ENCODE measurements at regions not wholly inside any gene's neighbourhood (a gene's known extent, or its start where the extent isn't known, plus 50 kb on each side); places are given as distances from the start of the nearest gene placed in this dataset.

DNA sequence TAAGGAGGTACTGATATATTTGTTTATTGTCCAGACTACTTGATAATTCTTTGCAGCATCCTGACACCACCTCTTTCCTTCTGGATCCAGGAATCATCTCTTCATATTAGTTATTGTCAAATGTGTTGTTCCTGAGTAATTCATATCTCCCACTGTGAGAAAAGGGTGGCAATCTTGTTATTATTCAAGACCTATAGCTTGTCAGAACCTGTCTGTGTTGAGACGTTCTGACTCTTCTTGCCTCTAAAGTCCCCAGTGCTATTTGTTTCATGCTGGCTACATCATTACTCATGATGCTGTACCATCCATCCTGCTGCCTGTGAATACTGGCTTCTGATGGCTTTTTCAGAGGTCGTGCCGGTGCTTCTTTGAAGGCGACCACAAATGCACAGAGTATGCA lies 68.7 kb upstream of the TAF11L2 start:
- Mint-ChIP-seq H3K4me1 (ENCODE audit: low read depth, unreplicated experiment) (no peaks in the 10 kb centered on the region), H3K27me3 (ENCODE audit: insufficient read depth, unreplicated experiment) (no peaks in the 10 kb centered on the region), H3K9me3 (ENCODE audit: unreplicated experiment) (no peaks in the 10 kb centered on the region), H3K4me3 (ENCODE audit: unreplicated experiment) (no peak overlapping the region), H3K36me3 (ENCODE audit: insufficient read depth, unreplicated experiment) (no peaks in the 10 kb centered on the region), H3K27ac (ENCODE audit: unreplicated experiment) (no peak overlapping the region)
- ChIA-PET POLR2A (no interaction called here), CTCF (no interaction called here)
- Histone ChIP-seq H3K4me1 (peaks cover 4% of the 10 kb centered on the region; the same call in 1 of the 2 replicates), H3K27me3 (replicated peaks; ENCODE audit: control insufficient read depth, insufficient read depth, low read length) (no peaks in the 10 kb centered on the region), H3K9me3 (no peaks in the 10 kb centered on the region), H3K36me3 (ENCODE audit: control insufficient read depth, insufficient read depth, low read length) (no peaks in the 10 kb centered on the region), H3K4me3 (ENCODE audit: low read depth, low read length) (no peak overlapping the region)
- intact Hi-C loops (cut with micrococcal nuclease; ENCODE audit: unreplicated experiment), result no loop called here
- TF ChIP-seq, protein P1, sequence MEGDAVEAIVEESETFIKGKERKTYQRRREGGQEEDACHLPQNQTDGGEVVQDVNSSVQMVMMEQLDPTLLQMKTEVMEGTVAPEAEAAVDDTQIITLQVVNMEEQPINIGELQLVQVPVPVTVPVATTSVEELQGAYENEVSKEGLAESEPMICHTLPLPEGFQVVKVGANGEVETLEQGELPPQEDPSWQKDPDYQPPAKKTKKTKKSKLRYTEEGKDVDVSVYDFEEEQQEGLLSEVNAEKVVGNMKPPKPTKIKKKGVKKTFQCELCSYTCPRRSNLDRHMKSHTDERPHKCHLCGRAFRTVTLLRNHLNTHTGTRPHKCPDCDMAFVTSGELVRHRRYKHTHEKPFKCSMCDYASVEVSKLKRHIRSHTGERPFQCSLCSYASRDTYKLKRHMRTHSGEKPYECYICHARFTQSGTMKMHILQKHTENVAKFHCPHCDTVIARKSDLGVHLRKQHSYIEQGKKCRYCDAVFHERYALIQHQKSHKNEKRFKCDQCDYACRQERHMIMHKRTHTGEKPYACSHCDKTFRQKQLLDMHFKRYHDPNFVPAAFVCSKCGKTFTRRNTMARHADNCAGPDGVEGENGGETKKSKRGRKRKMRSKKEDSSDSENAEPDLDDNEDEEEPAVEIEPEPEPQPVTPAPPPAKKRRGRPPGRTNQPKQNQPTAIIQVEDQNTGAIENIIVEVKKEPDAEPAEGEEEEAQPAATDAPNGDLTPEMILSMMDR (IDR thresholded peaks at IDR 0.05; ENCODE audit: insufficient read depth in 1 of 2, low read depth in 1 of 2, low read length in 1 of 2, severe bottlenecking in 1 of 2, unreplicated experiment in 1 of 2), result no peak
- no peak for DNase-seq
- BruUV-seq (replicated peaks), result no TSS peak

DNA sequence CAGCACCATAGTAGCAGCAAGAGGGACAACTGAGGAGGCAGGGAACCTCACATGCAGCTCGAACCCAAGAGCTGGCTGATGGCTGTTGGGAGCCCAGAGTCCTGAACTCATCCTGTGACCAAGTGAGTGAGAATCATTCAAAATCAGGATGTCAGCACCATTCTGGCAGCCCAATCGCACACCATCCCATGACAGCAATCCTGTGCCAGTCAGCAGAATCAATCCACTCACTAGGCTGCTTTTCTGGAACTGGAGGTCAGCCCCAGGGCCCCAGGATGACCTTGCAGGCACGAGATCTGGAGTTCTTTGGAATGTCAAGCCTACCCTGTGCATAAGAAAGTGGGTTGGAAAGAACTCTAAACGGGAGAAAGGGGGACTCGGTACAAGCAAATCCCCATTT lies 67.8 kb upstream of the TAF11L2 start:
- no peaks in the 10 kb centered on the region for H3K9me3 Mint-ChIP-seq (ENCODE audit: unreplicated experiment)
- no peak for DNase-seq
- Histone ChIP-seq H3K9me3 (no peaks in the 10 kb centered on the region), H3K36me3 (ENCODE audit: control insufficient read depth, insufficient read depth, low read length) (no peaks in the 10 kb centered on the region), H3K4me3 (ENCODE audit: low read depth, low read length) (no peak overlapping the region), H3K4me1 (peaks cover 4% of the 10 kb centered on the region; the same call in 1 of the 2 replicates), H3K27me3 (replicated peaks; ENCODE audit: control insufficient read depth, insufficient read depth, low read length) (no peaks in the 10 kb centered on the region)
- H3K4me1 Mint-ChIP-seq (ENCODE audit: low read depth, unreplicated experiment), result no peaks in the 10 kb centered on the region
- H3K27ac Mint-ChIP-seq (ENCODE audit: unreplicated experiment), result no peak overlapping the region
- intact Hi-C loops (cut with micrococcal nuclease; ENCODE audit: unreplicated experiment), result no loop called here
- H3K36me3 Mint-ChIP-seq (ENCODE audit: insufficient read depth, unreplicated experiment), result no peaks in the 10 kb centered on the region
- no peaks in the 10 kb centered on the region for H3K27me3 Mint-ChIP-seq (ENCODE audit: insufficient read depth, unreplicated experiment)
- POLR2A ChIA-PET, result no interaction called here
- BruUV-seq (replicated peaks), result no TSS peak
- TF ChIP-seq, protein P1 (IDR thresholded peaks at IDR 0.05; ENCODE audit: insufficient read depth in 1 of 2, low read depth in 1 of 2, low read length in 1 of 2, severe bottlenecking in 1 of 2, unreplicated experiment in 1 of 2), result no peak
- no peak overlapping the region for H3K4me3 Mint-ChIP-seq (ENCODE audit: unreplicated experiment)
- CTCF ChIA-PET, result no interaction called here

DNA sequence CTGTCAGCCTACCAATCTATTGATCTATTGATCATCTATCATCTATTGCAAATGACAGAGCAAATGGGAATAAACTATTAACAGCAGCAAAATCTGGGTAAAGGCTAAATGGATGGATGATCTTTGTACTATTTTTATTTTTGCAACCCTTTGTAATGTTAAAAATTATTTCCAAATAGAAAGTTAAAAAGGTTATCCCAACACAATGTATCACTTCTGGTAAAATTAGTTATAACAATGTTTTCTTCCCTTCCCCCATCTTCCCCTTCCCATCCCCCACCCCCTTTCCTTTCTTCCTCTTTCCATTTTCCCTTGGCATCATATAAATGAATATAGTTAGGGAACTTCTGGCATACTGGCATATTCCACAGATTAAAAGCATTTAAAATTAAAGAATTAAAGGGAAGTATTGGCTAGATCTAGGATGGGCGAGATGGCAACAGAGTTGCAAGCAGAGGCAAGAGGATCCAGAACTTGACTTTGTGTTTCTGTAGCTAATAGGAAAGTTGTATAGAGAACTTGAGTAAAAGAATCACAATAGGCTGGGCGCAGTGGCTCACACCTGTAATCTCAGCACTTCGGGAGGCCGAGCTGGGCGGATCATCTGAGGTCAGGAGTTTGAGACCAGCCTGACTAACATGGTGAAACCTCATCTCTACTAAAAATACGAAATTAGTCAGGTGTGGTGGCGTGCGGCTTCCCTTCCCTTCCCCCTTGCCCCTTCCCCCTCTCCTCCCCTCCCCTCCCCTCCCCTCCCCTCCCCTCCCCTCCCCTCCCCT lies 66.6 kb upstream of the TAF11L2 start:
- H3K36me3 Mint-ChIP-seq (ENCODE audit: insufficient read depth, unreplicated experiment), result no peaks in the 10 kb centered on the region
- no TSS peak for BruUV-seq (replicated peaks)

More for the DNA sequence above, 66.6 kb upstream of the TAF11L2 start:
- POLR2A ChIA-PET, result no interaction called here
- CTCF ChIA-PET, result no interaction called here
- no peaks in the 10 kb centered on the region for H3K27me3 Mint-ChIP-seq (ENCODE audit: insufficient read depth, unreplicated experiment)
- no peak for DNase-seq
- H3K4me3 ChIP-seq (ENCODE audit: low read depth, low read length), result no peak overlapping the region
- H3K27ac Mint-ChIP-seq (ENCODE audit: unreplicated experiment), result no peak overlapping the region
- H3K9me3 Mint-ChIP-seq (ENCODE audit: unreplicated experiment), result no peaks in the 10 kb centered on the region
- TF ChIP-seq, protein P1 (IDR thresholded peaks at IDR 0.05; ENCODE audit: insufficient read depth in 1 of 2, low read depth in 1 of 2, low read length in 1 of 2, severe bottlenecking in 1 of 2, unreplicated experiment in 1 of 2), result no peak
- no peaks in the 10 kb centered on the region for H3K9me3 ChIP-seq
- no peak overlapping the region for H3K4me3 Mint-ChIP-seq (ENCODE audit: unreplicated experiment)
- H3K4me1 ChIP-seq, result no peaks in the 10 kb centered on the region
- intact Hi-C loops (cut with micrococcal nuclease; ENCODE audit: unreplicated experiment), result no loop called here
- H3K36me3 ChIP-seq (ENCODE audit: control insufficient read depth, insufficient read depth, low read length), result no peaks in the 10 kb centered on the region
- no peaks in the 10 kb centered on the region for H3K27me3 ChIP-seq (replicated peaks; ENCODE audit: control insufficient read depth, insufficient read depth, low read length)
- H3K4me1 Mint-ChIP-seq (ENCODE audit: low read depth, unreplicated experiment), result no peaks in the 10 kb centered on the region
